Uterus (tissue), 3 donors: ENCODE measurements at regions not wholly inside any gene's neighbourhood (a gene's known extent, or its start where the extent isn't known, plus 50 kb on each side); places are given as distances from the start of the nearest gene placed in this dataset.

Source experiments
- DNase-seq, 2 donors: peaks; one replicate each; pipeline ENCODE4 v3.0.0-alpha.2; 2019 to 2020
- H3K27ac ChIP-seq, 2 donors: fragments of 200-600 bp; sonication (generic); 1 replicate in 1 of 2; 2 replicates in 1 of 2; pipeline ENCODE4 v1.5.1; 2016 to 2018
- H3K27me3 ChIP-seq, 2 donors: fragments of 200-600 bp; sonication (generic); one replicate each; pipeline ENCODE4 v1.5.1; 2018 to 2019; ENCODE audit warnings: control low read depth in 1 of 2
- H3K36me3 ChIP-seq, 2 donors: fragments of 200-600 bp; sonication (generic); one replicate each; pipeline ENCODE4 v1.5.1; 2019; ENCODE audit warnings: control low read depth in 1 of 2
- H3K4me1 ChIP-seq, 2 donors: fragments of 200-600 bp; sonication (generic); one replicate each; pipeline ENCODE4 v1.5.1; 2018 to 2019; ENCODE audit warnings: control low read depth in 1 of 2
- H3K4me3 ChIP-seq, 2 donors: fragments of 200-600 bp; sonication (generic); 1 replicate in 1 of 2; 2 replicates in 1 of 2; pipeline ENCODE4 v1.5.1; 2018 to 2019; ENCODE audit warnings: mild to moderate bottlenecking in 1 of 2
- H3K9me3 ChIP-seq, 2 donors: fragments of 200-600 bp; sonication (generic); one replicate each; pipeline ENCODE4 v1.5.1; 2019; ENCODE audit warnings: control low read depth in 1 of 2
- POLR2A ChIP-seq, 2 donors: fragments of 450-650 bp; IDR thresholded peaks; one replicate each; pipeline ENCODE4 v1.6.1; 2016; ENCODE audit warnings: antibody characterized with exemption in 2 of 2, mild to moderate bottlenecking in 1 of 2, moderate library complexity in 1 of 2
- intact Hi-C: fragments of 100-400 bp; cut with DNase I; formaldehyde crosslinking; loops from one replicate; pipeline ENCODE4 v1.15.1; 2023; ENCODE audit warnings: low total_unique reads
- TF ChIP-seq, protein P1 (sequence below), 4 experiments: fragments of 200-600 bp in 2 of 4; fragments of 450-650 bp in 2 of 4; sonication (generic) in 2 of 4; IDR thresholded peaks; one replicate each; pipeline ENCODE4 v1.5.1; 2016 to 2019; ENCODE audit warnings: antibody characterized with exemption in 4 of 4, mild to moderate bottlenecking in 2 of 4, moderate library complexity in 1 of 4
- donor health status: DM: yes; HTN: yes; CAD: no.

GRCh38 chrX:125170459-125170858 is 149.2 kb upstream of the TEX13C start:
- intact Hi-C loops: no loop called here
- no peaks in the 10 kb centered on the region for H3K4me1 ChIP-seq
- no peak overlapping the region for H3K27ac ChIP-seq
- no peak overlapping the region for H3K4me3 ChIP-seq
- no peak for DNase-seq
- no peaks in the 10 kb centered on the region for H3K36me3 ChIP-seq
- no peaks in the 10 kb centered on the region for H3K27me3 ChIP-seq
- H3K9me3 ChIP-seq: no peaks in the 10 kb centered on the region
- TF ChIP-seq POLR2A (IDR thresholded peaks at IDR 0.05): no peak
- TF ChIP-seq, protein P1, sequence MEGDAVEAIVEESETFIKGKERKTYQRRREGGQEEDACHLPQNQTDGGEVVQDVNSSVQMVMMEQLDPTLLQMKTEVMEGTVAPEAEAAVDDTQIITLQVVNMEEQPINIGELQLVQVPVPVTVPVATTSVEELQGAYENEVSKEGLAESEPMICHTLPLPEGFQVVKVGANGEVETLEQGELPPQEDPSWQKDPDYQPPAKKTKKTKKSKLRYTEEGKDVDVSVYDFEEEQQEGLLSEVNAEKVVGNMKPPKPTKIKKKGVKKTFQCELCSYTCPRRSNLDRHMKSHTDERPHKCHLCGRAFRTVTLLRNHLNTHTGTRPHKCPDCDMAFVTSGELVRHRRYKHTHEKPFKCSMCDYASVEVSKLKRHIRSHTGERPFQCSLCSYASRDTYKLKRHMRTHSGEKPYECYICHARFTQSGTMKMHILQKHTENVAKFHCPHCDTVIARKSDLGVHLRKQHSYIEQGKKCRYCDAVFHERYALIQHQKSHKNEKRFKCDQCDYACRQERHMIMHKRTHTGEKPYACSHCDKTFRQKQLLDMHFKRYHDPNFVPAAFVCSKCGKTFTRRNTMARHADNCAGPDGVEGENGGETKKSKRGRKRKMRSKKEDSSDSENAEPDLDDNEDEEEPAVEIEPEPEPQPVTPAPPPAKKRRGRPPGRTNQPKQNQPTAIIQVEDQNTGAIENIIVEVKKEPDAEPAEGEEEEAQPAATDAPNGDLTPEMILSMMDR (IDR thresholded peaks at IDR 0.05): no peak

GRCh38 chrX:125172531-125172930 is 147.1 kb upstream of the TEX13C start:
- no peaks in the 10 kb centered on the region for H3K4me1 ChIP-seq
- H3K36me3 ChIP-seq: no peaks in the 10 kb centered on the region
- no peaks in the 10 kb centered on the region for H3K27me3 ChIP-seq
- intact Hi-C loops: no loop called here
- H3K27ac ChIP-seq: no peak overlapping the region
- DNase-seq: no peak
- TF ChIP-seq, protein P1 (IDR thresholded peaks at IDR 0.05): no peak
- TF ChIP-seq POLR2A (IDR thresholded peaks at IDR 0.05): no peak
- H3K9me3 ChIP-seq: no peaks in the 10 kb centered on the region
- H3K4me3 ChIP-seq: no peak overlapping the region

DNA sequence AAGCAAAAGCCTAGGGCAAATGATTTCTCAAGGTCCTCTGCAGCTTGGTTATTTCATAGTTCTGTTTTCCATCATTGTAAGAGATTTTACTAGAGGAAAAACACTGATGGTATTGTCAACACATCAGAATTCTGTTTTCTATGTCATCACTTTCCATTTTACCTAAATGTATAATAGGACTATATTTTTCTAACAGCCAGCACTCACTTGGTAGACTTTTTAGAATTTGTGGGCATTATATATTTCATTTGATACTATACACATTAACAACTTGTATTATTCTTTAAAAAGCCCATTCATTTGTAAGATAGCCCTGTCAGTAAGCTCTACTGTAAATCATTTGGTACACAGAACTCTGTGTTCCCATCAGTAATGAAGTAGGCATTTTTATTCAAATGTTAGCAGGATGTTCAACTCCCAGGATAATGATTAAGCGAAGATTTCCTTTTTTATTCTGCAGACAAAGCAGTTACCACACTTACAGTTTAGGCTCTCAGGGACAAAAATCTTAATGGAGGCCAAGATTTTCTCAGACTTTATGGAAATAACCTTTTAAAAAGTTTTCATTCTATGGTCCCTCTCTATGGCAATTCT is 143.6 kb upstream of the TEX13C start:
- H3K4me3 ChIP-seq: no peak overlapping the region
- H3K27me3 ChIP-seq: no peaks in the 10 kb centered on the region
- intact Hi-C loops: no loop called here
- DNase-seq: no peak
- H3K4me1 ChIP-seq: no peaks in the 10 kb centered on the region
- H3K36me3 ChIP-seq: no peaks in the 10 kb centered on the region
- no peaks in the 10 kb centered on the region for H3K9me3 ChIP-seq
- no peak for TF ChIP-seq POLR2A (IDR thresholded peaks at IDR 0.05)
- TF ChIP-seq, protein P1 (IDR thresholded peaks at IDR 0.05): no peak
- H3K27ac ChIP-seq: no peak overlapping the region

DNA sequence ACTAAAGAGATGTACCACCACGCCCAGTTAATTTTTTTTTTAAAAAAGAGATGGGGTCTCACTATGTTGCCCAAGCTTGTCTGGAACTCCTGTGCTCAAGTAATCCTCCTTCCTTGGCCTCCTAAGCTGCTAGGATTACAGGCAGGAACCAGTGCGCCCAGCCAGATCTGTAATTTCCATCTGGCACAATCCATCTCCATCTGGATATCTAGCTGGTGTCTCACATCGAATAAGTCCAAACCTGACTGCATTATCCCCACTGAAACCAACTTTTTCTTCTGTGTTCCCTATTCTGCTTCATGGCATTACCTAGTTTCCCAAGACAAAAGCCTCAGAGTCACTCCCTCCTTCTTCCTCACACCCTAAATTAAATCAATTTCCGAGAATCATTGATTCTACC is 125.8 kb upstream of the TEX13C start:
- no peak overlapping the region for H3K4me3 ChIP-seq
- H3K27me3 ChIP-seq: no peaks in the 10 kb centered on the region
- TF ChIP-seq POLR2A (IDR thresholded peaks at IDR 0.05): no peak
- TF ChIP-seq, protein P1 (IDR thresholded peaks at IDR 0.05): no peak
- no peaks in the 10 kb centered on the region for H3K9me3 ChIP-seq
- intact Hi-C loops: no loop called here
- no peak overlapping the region for H3K27ac ChIP-seq
- no peaks in the 10 kb centered on the region for H3K4me1 ChIP-seq
- DNase-seq: no peak
- H3K36me3 ChIP-seq: no peaks in the 10 kb centered on the region

DNA sequence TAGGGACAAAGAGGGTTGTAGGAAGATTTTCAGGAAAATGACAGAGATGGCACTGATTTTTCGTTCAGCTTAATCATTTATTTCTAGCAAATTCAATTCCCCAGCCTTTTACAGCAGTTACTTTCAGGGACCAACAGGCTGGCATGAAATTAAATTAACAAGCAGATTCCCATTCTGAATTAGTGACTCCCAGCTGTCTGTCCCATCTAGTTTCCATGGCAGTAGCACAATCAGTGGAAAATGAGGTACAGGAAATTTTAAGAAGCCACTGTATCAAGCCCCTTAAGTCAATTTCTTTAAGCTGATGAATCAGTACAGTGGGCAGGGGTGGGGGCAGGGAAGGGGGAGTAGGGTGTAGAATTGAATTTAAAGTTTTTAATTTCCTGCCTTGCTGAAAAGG is 121.1 kb upstream of the TEX13C start:
- no peak for TF ChIP-seq POLR2A (IDR thresholded peaks at IDR 0.05)
- TF ChIP-seq, protein P1 (IDR thresholded peaks at IDR 0.05): no peak
- no peak for DNase-seq
- Histone ChIP-seq H3K4me1 (no peaks in the 10 kb centered on the region), H3K27ac (no peak overlapping the region), H3K4me3 (no peak overlapping the region), H3K27me3 (no peaks in the 10 kb centered on the region), H3K36me3 (no peaks in the 10 kb centered on the region), H3K9me3 (no peaks in the 10 kb centered on the region)
- intact Hi-C loops: no loop called here
